ENCODE measurements at regions not wholly inside any gene's neighbourhood (a gene's known extent, or its start where the extent isn't known, plus 50 kb on each side); places are given as distances from the start of the nearest gene placed in this dataset.

GRCh38 chr12:115813256-115813655 lies 464.2 kb downstream of the MED13L start:
- no peak overlapping the region for H3K27ac ChIP-seq
- no peak for TF ChIP-seq CTCF (conservative IDR thresholded peaks at IDR 0.05)

GRCh38 chr12:115811929-115812328 lies 465.6 kb downstream of the MED13L start:
- TF ChIP-seq CTCF (conservative IDR thresholded peaks at IDR 0.05) = no peak
- no peak overlapping the region for H3K27ac ChIP-seq

- no peak for TF ChIP-seq CTCF (conservative IDR thresholded peaks at IDR 0.05)
Measured at GRCh38 chr12:115811045-115811444, 466.4 kb downstream of the MED13L start.

GRCh38 chr12:115810122-115810901 lies 467.2 kb downstream of the MED13L start:
- no peak overlapping the region for H3K27ac ChIP-seq
- TF ChIP-seq CTCF (conservative IDR thresholded peaks at IDR 0.05) = no peak

More at GRCh38 chr12:115811045-115811444, 466.4 kb downstream of the MED13L start:
- no peak overlapping the region for H3K27ac ChIP-seq

- no peak overlapping the region for H3K27ac ChIP-seq
- no peak for TF ChIP-seq CTCF (conservative IDR thresholded peaks at IDR 0.05)
Measured at GRCh38 chr12:115806000-115806399, 471.5 kb downstream of the MED13L start.

GRCh38 chr12:115802767-115803166 lies 474.7 kb downstream of the MED13L start:
- TF ChIP-seq CTCF (conservative IDR thresholded peaks at IDR 0.05) = no peak
- H3K27ac ChIP-seq = no peak overlapping the region

GRCh38 chr12:115801871-115802270 lies 475.6 kb downstream of the MED13L start:
- no peak for TF ChIP-seq CTCF (conservative IDR thresholded peaks at IDR 0.05)
- H3K27ac ChIP-seq = no peak overlapping the region
